ENCODE measurements at regions not wholly inside any gene's neighbourhood (a gene's known extent, or its start where the extent isn't known, plus 50 kb on each side); places are given as distances from the start of the nearest gene placed in this dataset.

DNA sequence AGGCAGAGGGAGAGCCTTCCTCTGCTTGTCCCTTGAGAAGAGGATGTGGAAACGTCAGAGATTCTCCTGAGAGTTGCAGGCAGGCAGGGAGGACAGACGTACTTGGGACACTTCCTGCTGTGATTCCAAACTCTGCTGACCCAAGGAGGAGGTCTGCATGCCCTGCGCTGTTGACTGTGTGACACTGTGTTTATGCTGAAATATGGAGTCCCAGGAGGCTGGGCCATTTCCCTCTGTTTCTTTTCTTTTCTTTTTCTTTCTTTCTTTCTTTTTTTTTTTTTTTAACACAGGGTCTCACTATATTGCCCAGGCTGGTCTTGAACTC is 63.5 kb upstream of the BHLHE23 start:
- TF ChIP-seq, protein P1, sequence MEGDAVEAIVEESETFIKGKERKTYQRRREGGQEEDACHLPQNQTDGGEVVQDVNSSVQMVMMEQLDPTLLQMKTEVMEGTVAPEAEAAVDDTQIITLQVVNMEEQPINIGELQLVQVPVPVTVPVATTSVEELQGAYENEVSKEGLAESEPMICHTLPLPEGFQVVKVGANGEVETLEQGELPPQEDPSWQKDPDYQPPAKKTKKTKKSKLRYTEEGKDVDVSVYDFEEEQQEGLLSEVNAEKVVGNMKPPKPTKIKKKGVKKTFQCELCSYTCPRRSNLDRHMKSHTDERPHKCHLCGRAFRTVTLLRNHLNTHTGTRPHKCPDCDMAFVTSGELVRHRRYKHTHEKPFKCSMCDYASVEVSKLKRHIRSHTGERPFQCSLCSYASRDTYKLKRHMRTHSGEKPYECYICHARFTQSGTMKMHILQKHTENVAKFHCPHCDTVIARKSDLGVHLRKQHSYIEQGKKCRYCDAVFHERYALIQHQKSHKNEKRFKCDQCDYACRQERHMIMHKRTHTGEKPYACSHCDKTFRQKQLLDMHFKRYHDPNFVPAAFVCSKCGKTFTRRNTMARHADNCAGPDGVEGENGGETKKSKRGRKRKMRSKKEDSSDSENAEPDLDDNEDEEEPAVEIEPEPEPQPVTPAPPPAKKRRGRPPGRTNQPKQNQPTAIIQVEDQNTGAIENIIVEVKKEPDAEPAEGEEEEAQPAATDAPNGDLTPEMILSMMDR (IDR thresholded peaks at IDR 0.05): no peak
- no peak for TF ChIP-seq POLR2A (IDR thresholded peaks at IDR 0.05)

Measured in vagina (tissue), 2 donors.